Ectodermal cell (in vitro differentiated cells): ENCODE measurements at regions not wholly inside any gene's neighbourhood (a gene's known extent, or its start where the extent isn't known, plus 50 kb on each side); places are given as distances from the start of the nearest gene placed in this dataset.

ENCODE experiments used
- H3K27ac ChIP-seq: 2 replicates; pipeline ENCODE4 v1.7.0; 2013; ENCODE audit warnings: mild to moderate bottlenecking, low read depth, low read length; ENCODE audit not compliant: insufficient read depth, poor library complexity, severe bottlenecking
- H3K27me3 ChIP-seq: 2 replicates; pipeline ENCODE4 v1.7.0; 2013; ENCODE audit warnings: mild to moderate bottlenecking, low read length; ENCODE audit not compliant: insufficient read depth, control insufficient read depth, poor library complexity, severe bottlenecking
- H3K36me3 ChIP-seq: one replicate; pipeline ENCODE4 v1.7.0; 2013; ENCODE audit warnings: low read length; ENCODE audit not compliant: control insufficient read depth, insufficient read depth
- H3K4me1 ChIP-seq: one replicate; pipeline ENCODE4 v1.7.0; 2013; ENCODE audit warnings: low read length; ENCODE audit not compliant: control insufficient read depth, insufficient read depth
- H3K4me3 ChIP-seq: 2 replicates; pipeline ENCODE4 v1.7.0; 2013; ENCODE audit warnings: low read depth, low read length, control low read depth; ENCODE audit not compliant: insufficient read depth
- H3K9me3 ChIP-seq: 2 replicates; pipeline ENCODE4 v1.7.0; 2013; ENCODE audit warnings: mild to moderate bottlenecking, low read length, moderate library complexity; ENCODE audit not compliant: control insufficient read depth
- WGBS, 2 experiments: methylation state at CpG; one replicate each; pipeline ENCODE4 v1.1.7; 2013; ENCODE audit warnings: missing lambda C conversion rate in 2 of 2; 5-methylcytosine and 5-hydroxymethylcytosine counted together

GRCh38 chr16:50998411-50998810, 152.7 kb downstream of the SALL1 start:
- H3K27ac ChIP-seq: no peak overlapping the region
- 91 to 92% methylated on average over 2 of the region's 2 CpGs for WGBS, 2 experiments
- no peaks in the 10 kb centered on the region for H3K4me1 ChIP-seq
- no peaks in the 10 kb centered on the region for H3K9me3 ChIP-seq
- H3K27me3 ChIP-seq: no peaks in the 10 kb centered on the region
- no peak overlapping the region for H3K4me3 ChIP-seq
- H3K36me3 ChIP-seq: no peaks in the 10 kb centered on the region

GRCh38 chr16:50997679-50998078, 153.4 kb downstream of the SALL1 start:
- Histone ChIP-seq H3K4me3 (no peak overlapping the region), H3K27ac (no peak overlapping the region), H3K4me1 (no peaks in the 10 kb centered on the region), H3K9me3 (no peaks in the 10 kb centered on the region), H3K27me3 (no peaks in the 10 kb centered on the region), H3K36me3 (no peaks in the 10 kb centered on the region)
- 85 to 89% methylated on average over 6 of the region's 6 CpGs for WGBS, 2 experiments

DNA sequence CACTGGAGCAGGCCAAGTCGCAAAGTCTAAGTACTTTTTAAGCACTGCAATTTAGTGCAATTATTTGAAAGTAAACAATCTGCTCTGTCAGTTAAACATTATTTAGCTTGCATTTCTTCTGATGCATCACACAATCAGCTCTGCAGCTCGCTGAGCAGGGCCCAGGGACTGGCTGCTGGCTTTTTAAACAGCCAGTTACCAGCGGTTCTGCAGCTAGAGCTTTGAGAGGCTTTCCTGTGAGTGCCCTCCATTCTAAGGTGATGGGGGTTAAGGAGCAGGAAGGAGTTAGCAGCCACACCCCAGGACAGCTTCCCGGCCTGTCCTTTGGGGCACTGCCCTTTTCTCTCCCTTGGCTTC, 154.3 kb downstream of the SALL1 start:
- no peak overlapping the region for H3K27ac ChIP-seq
- H3K4me3 ChIP-seq: no peak overlapping the region
- H3K4me1 ChIP-seq: no peaks in the 10 kb centered on the region
- 84% methylated on average over 4 of the region's 4 CpGs for WGBS, 2 experiments
- H3K36me3 ChIP-seq: no peaks in the 10 kb centered on the region
- H3K9me3 ChIP-seq: no peaks in the 10 kb centered on the region
- no peaks in the 10 kb centered on the region for H3K27me3 ChIP-seq

GRCh38 chr16:50996166-50996829, 154.8 kb downstream of the SALL1 start:
- Histone ChIP-seq H3K36me3 (no peaks in the 10 kb centered on the region), H3K4me1 (no peaks in the 10 kb centered on the region), H3K4me3 (no peak overlapping the region), H3K27me3 (no peaks in the 10 kb centered on the region), H3K9me3 (no peaks in the 10 kb centered on the region), H3K27ac (no peak overlapping the region)
- 91 to 93% methylated on average over 12 of the region's 12 CpGs for WGBS, 2 experiments

- H3K27me3 ChIP-seq: no peaks in the 10 kb centered on the region
- no peaks in the 10 kb centered on the region for H3K36me3 ChIP-seq
- H3K27ac ChIP-seq: no peak overlapping the region
- no peak overlapping the region for H3K4me3 ChIP-seq
- no peaks in the 10 kb centered on the region for H3K9me3 ChIP-seq
- no peaks in the 10 kb centered on the region for H3K4me1 ChIP-seq
- WGBS, 2 experiments: 96% methylated on average over 8 of the region's 8 CpGs
These were observed 156.1 kb downstream of the SALL1 start for GRCh38 chr16:50994995-50995394.

DNA sequence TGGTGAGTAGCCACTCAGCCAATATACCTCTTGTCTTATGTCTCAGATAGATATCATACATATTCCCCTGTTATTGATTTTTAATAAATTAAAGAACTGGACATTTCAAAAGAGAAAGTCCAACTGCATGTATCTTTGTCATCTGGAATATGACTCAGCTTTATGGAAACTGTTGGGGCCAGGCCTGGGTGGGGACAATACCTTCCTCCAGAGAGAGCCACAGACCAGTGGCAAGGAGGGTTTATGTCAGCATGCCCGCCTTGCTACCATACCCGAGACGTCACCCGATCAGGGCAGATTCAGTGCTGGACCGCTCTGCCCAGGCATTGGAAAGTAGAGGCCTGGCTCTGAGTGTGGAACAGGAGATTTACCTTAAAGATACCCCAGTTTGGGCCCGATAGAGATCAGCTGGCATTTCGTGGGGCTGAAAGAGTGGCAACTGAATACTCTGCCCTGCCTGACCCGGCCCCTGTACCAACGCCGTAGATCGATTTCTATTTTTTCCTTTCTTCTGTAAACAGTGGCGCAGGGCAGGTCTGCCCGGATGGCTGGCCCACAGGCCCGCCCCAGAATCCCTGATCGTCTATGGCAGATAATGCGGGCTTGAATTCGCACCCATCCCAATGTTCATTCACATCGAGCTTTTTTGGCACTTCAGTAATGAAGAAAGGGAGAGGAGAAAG, 158.6 kb downstream of the SALL1 start:
- no peaks in the 10 kb centered on the region for H3K4me1 ChIP-seq
- H3K9me3 ChIP-seq: no peaks in the 10 kb centered on the region
- no peaks in the 10 kb centered on the region for H3K36me3 ChIP-seq
- H3K4me3 ChIP-seq: no peak overlapping the region
- 94% methylated on average over 18 of the region's 18 CpGs for WGBS, 2 experiments
- H3K27me3 ChIP-seq: no peaks in the 10 kb centered on the region
- H3K27ac ChIP-seq: no peak overlapping the region

DNA sequence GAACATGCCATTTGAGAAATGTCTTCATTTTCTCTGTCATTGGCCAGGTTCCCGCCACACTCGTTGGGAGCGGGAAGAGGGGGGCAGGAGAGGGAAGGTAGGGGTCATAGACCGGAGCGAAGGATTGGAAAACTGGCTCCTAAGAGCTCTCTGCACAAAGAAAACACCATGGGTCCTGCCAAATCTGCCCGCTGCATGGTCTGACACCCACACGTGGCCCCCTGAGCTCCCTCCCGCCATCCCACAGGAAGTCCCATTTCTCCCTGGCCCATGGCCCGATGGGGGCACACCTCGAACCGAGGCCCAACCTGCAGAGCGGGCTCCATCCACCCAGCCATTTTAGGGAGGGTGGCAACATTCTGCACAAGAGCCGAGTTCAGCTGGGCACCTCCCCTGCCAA, 159.6 kb downstream of the SALL1 start:
- 87 to 89% methylated on average over 13 of the region's 13 CpGs for WGBS, 2 experiments
- H3K36me3 ChIP-seq: no peaks in the 10 kb centered on the region

DNA sequence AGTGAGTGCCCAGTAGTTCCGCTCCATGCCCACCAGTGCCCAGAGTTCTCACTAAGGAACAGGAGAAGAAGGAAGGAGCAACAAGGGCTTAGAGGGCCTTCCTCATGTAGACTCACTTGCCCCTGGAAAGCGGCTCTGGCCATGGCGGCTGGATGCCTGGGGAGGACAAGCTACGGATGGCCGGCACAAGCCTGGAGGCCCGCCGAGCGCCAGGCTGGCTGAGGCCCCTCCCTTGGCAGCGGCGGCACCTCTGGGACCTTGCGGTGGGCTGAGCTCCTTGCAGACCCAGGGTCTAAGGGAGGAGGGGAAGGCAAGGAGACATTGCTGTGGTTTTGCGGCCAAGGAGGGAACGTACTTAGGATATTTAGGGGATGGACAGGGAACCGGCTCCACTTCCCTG, 160.1 kb downstream of the SALL1 start:
- no peak overlapping the region for H3K27ac ChIP-seq
- no peaks in the 10 kb centered on the region for H3K9me3 ChIP-seq
- 97% methylated on average over 14 of the region's 14 CpGs for WGBS, 2 experiments

More for the DNA sequence above, 159.6 kb downstream of the SALL1 start:
- Histone ChIP-seq H3K9me3 (no peaks in the 10 kb centered on the region), H3K4me1 (no peaks in the 10 kb centered on the region), H3K27me3 (no peaks in the 10 kb centered on the region), H3K4me3 (no peak overlapping the region), H3K27ac (no peak overlapping the region)

DNA sequence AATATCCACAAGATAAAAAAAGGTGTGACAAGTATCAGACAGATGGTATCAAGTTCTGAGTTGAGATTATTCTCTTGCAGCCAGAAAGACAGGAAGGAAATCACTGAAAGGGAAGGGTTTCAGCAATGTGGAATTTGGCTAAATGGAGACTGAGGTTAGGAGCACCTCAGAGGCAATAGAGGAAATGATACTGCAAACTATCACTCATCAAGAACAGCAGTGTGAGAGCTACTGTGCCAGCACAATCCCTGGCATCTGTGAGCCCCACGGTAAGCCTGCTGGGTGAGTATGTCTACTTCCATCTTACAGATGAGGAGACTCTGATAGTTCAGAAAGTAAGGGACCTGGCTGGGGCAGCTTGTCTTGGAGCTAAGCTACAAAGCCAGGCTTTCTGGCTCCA, 162.0 kb downstream of the SALL1 start:
- WGBS, 2 experiments: 94 to 100% methylated on average over 1 of the region's 1 CpG
- no peaks in the 10 kb centered on the region for H3K9me3 ChIP-seq
- no peak overlapping the region for H3K27ac ChIP-seq

More for the DNA sequence above, 160.1 kb downstream of the SALL1 start:
- Histone ChIP-seq H3K27me3 (no peaks in the 10 kb centered on the region), H3K36me3 (no peaks in the 10 kb centered on the region), H3K4me1 (no peaks in the 10 kb centered on the region), H3K4me3 (no peak overlapping the region)

DNA sequence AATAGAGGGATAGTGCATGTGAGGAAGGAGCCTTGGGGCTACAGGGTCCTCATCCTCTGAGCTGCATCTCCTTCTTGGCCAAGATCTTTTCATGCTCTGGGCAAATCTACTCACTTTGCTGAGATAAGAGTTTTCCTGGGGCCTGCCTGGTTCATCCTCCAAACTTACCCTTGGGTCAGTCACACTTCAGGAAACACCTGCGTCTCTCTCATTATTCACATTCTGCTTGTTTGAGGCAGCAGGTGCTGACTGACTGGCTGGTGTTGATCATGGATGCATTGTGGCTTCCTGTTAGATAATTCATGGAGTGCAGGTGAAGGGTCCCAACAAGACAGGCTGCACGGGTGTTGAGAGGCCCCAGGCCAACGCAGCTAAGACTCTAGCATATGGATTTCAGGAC, 162.6 kb downstream of the SALL1 start:
- H3K27ac ChIP-seq: no peak overlapping the region
- no peaks in the 10 kb centered on the region for H3K4me1 ChIP-seq
- no peak overlapping the region for H3K4me3 ChIP-seq
- no peaks in the 10 kb centered on the region for H3K27me3 ChIP-seq
- WGBS, 2 experiments: 57 to 60% methylated on average over 3 of the region's 3 CpGs
- H3K9me3 ChIP-seq: no peaks in the 10 kb centered on the region
- H3K36me3 ChIP-seq: no peaks in the 10 kb centered on the region

More for the DNA sequence above, 162.0 kb downstream of the SALL1 start:
- no peak overlapping the region for H3K4me3 ChIP-seq
- no peaks in the 10 kb centered on the region for H3K36me3 ChIP-seq
- H3K27me3 ChIP-seq: no peaks in the 10 kb centered on the region
- no peaks in the 10 kb centered on the region for H3K4me1 ChIP-seq
